WTC11 (cell line): ENCODE measurements at regions not wholly inside any gene's neighbourhood (a gene's known extent, or its start where the extent isn't known, plus 50 kb on each side); places are given as distances from the start of the nearest gene placed in this dataset.

Experiments used
- ATAC-seq: fragments of 200-7000 bp; cut with Tn5 transposase; 2 replicates; pipeline ENCODE4 v1.10.0; 2021; ENCODE audit warnings: mild to moderate bottlenecking, moderate library complexity
- CTCF ChIA-PET: fragments of 300-600 bp; sonication (Branson Sonifier 250); formaldehyde crosslinking; loops from one replicate; lab custom pipeline; 2021; ENCODE audit warnings: antibody characterized with exemption; lab: Charles Lee
- POLR2A ChIA-PET: fragments of 350-600 bp; sonication (Branson Sonifier 250); formaldehyde crosslinking; loops from one replicate; lab custom pipeline; 2021; ENCODE audit warnings: antibody characterized with exemption; lab: Charles Lee
- DNase-seq: peaks from one replicate; pipeline ENCODE4 v3.0.0; 2021; ENCODE audit warnings: low spot score
- H3K27ac Mint-ChIP-seq: 2 replicates; pipeline ENCODE4 v1.8.0; 2021; ENCODE audit warnings: mixed read lengths
- H3K27me3 Mint-ChIP-seq: 2 replicates; pipeline ENCODE4 v1.8.0; 2021; ENCODE audit warnings: low read depth, mild to moderate bottlenecking, moderate library complexity, mixed read lengths
- H3K36me3 Mint-ChIP-seq: 2 replicates; pipeline ENCODE4 v1.8.0; 2021; ENCODE audit warnings: mixed read lengths
- H3K4me1 Mint-ChIP-seq: 2 replicates; pipeline ENCODE4 v1.8.0; 2022; ENCODE audit warnings: mixed read lengths
- H3K4me3 Mint-ChIP-seq: 2 replicates; pipeline ENCODE4 v1.8.0; 2021; ENCODE audit warnings: mild to moderate bottlenecking, moderate library complexity, mixed read lengths
- H3K9me3 Mint-ChIP-seq: 2 replicates; pipeline ENCODE4 v1.8.0; 2021; ENCODE audit warnings: mixed read lengths
- ARID4B ChIP-seq: sonication (generic); formaldehyde crosslinking; IDR thresholded peaks from 2 replicates; pipeline ENCODE4 v1.8.0; 2023; ENCODE audit warnings: missing genetic modification reagents, mild to moderate bottlenecking, borderline replicate concordance
- CREM ChIP-seq: sonication (generic); formaldehyde crosslinking; IDR thresholded peaks from 2 replicates; pipeline ENCODE4 v1.8.1; 2022; ENCODE audit warnings: mild to moderate bottlenecking, missing genetic modification reagents, moderate library complexity
- E2F1 ChIP-seq: sonication (generic); formaldehyde crosslinking; IDR thresholded peaks from 2 replicates; pipeline ENCODE4 v1.8.0; 2022; ENCODE audit warnings: mild to moderate bottlenecking, missing genetic modification reagents
- ETV6 ChIP-seq: sonication (generic); formaldehyde crosslinking; IDR thresholded peaks from 2 replicates; pipeline ENCODE4 v1.8.1; 2022; ENCODE audit warnings: mild to moderate bottlenecking, missing genetic modification reagents
- FOXP4 ChIP-seq: sonication (generic); formaldehyde crosslinking; IDR thresholded peaks from 2 replicates; pipeline ENCODE4 v1.8.0; 2022; ENCODE audit warnings: mild to moderate bottlenecking, missing genetic modification reagents
- HMGA2 ChIP-seq: fragments of 250-450 bp; sonication (Bioruptor Pico); IDR thresholded peaks from 2 replicates; pipeline ENCODE4 v1.4.0; 2021; ENCODE audit warnings: mild to moderate bottlenecking, moderate library complexity
- HMGXB4 ChIP-seq: sonication (generic); formaldehyde crosslinking; IDR thresholded peaks from 2 replicates; pipeline ENCODE4 v1.8.1; 2023; ENCODE audit warnings: mild to moderate bottlenecking, moderate library complexity, missing genetic modification reagents
- IRF1 ChIP-seq: sonication (generic); formaldehyde crosslinking; IDR thresholded peaks from 2 replicates; pipeline ENCODE4 v1.8.0; 2023; ENCODE audit warnings: missing genetic modification reagents
- JAZF1 ChIP-seq: fragments of 250-450 bp; sonication (Bioruptor Pico); IDR thresholded peaks from 2 replicates; pipeline ENCODE4 v1.9.0; 2021; ENCODE audit warnings: moderate library complexity, mild to moderate bottlenecking, inconsistent platforms
- JUN ChIP-seq: sonication (generic); formaldehyde crosslinking; IDR thresholded peaks from 2 replicates; pipeline ENCODE4 v1.8.0; 2023; ENCODE audit warnings: mild to moderate bottlenecking, missing genetic modification reagents
- MYBL2 ChIP-seq: sonication (generic); formaldehyde crosslinking; IDR thresholded peaks from 2 replicates; pipeline ENCODE4 v1.8.1; 2023; ENCODE audit warnings: mild to moderate bottlenecking, moderate library complexity, missing genetic modification reagents
- NFATC4 ChIP-seq: fragments of 250-450 bp; sonication (Bioruptor Pico); IDR thresholded peaks from 2 replicates; pipeline ENCODE4 v1.9.0; 2021; ENCODE audit warnings: mild to moderate bottlenecking
- NFYB ChIP-seq: sonication (generic); formaldehyde crosslinking; conservative IDR thresholded peaks from 2 replicates; pipeline ENCODE4 v1.8.0; 2022; ENCODE audit warnings: low read depth, missing genetic modification reagents
- NR2C2 ChIP-seq: sonication (generic); formaldehyde crosslinking; IDR thresholded peaks from 2 replicates; pipeline ENCODE4 v1.8.0; 2022; ENCODE audit warnings: mild to moderate bottlenecking, missing genetic modification reagents
- PRDM15 ChIP-seq: sonication (generic); formaldehyde crosslinking; IDR thresholded peaks from 2 replicates; pipeline ENCODE4 v1.8.0; 2022; ENCODE audit warnings: missing genetic modification reagents
- PRRX2 ChIP-seq: fragments of 250-450 bp; sonication (Bioruptor Pico); IDR thresholded peaks from 2 replicates; pipeline ENCODE4 v1.8.0; 2021; ENCODE audit warnings: mild to moderate bottlenecking
- RELA ChIP-seq: sonication (generic); formaldehyde crosslinking; IDR thresholded peaks from 2 replicates; pipeline ENCODE4 v1.8.1; 2022; ENCODE audit warnings: missing genetic modification reagents, mild to moderate bottlenecking, borderline replicate concordance
- TCF7 ChIP-seq: sonication (generic); formaldehyde crosslinking; IDR thresholded peaks from 2 replicates; pipeline ENCODE4 v1.8.0; 2022; ENCODE audit warnings: mild to moderate bottlenecking, low read depth, missing genetic modification reagents, moderate library complexity
- ZNF263 ChIP-seq: sonication (generic); formaldehyde crosslinking; IDR thresholded peaks from 2 replicates; pipeline ENCODE4 v1.8.1; 2022; ENCODE audit warnings: low read depth, mild to moderate bottlenecking, moderate library complexity, missing genetic modification reagents
- ZNF396 ChIP-seq: fragments of 250-450 bp; sonication (Bioruptor Pico); IDR thresholded peaks from 2 replicates; pipeline ENCODE4 v1.8.0; 2021; ENCODE audit warnings: mild to moderate bottlenecking, moderate library complexity, borderline replicate concordance
- ZNF425 ChIP-seq: fragments of 250-450 bp; sonication (Bioruptor Pico); conservative IDR thresholded peaks from 2 replicates; pipeline ENCODE4 v1.9.0; 2021; ENCODE audit warnings: mild to moderate bottlenecking

- H3K36me3 Mint-ChIP-seq, result peaks cover 10% of the 10 kb centered on the region; the same call in 1 of the 2 replicates
- DNase-seq (no peak), ATAC-seq (no peak)
- CTCF ChIA-PET, result no interaction called here
- H3K27ac Mint-ChIP-seq, result no peak overlapping the region
- H3K4me1 Mint-ChIP-seq, result peaks cover 10% of the 10 kb centered on the region
- TF ChIP-seq ZNF425, result no peak
- no peak for TF ChIP-seq HMGA2
- TF ChIP-seq ETV6 (CRISPR knock-in tag), result no peak
- no peak for TF ChIP-seq NFYB (CRISPR knock-in tag)
- no peak for TF ChIP-seq NFATC4 (CRISPR knock-in tag)
- TF ChIP-seq FOXP4, result no peak
- no peak for TF ChIP-seq ZNF396
- TF ChIP-seq PRDM15, result no peak
- no peak for TF ChIP-seq TCF7 (CRISPR knock-in tag)
- no peak for TF ChIP-seq IRF1
- TF ChIP-seq PRRX2 (CRISPR knock-in tag), result no peak
- TF ChIP-seq HMGXB4 (CRISPR knock-in tag), result no peak
- TF ChIP-seq CREM (CRISPR knock-in tag), result no peak
- H3K4me3 Mint-ChIP-seq, result no peak overlapping the region
- H3K27me3 Mint-ChIP-seq, result no peaks in the 10 kb centered on the region
- POLR2A ChIA-PET, result no interaction called here
- H3K9me3 Mint-ChIP-seq, result peaks cover 20% of the 10 kb centered on the region
Observed at GRCh38 chr21:25390701-25391100, 216.6 kb downstream of the MRPL39 start.

GRCh38 chr21:25387665-25388064 is 219.6 kb downstream of the MRPL39 start:
- H3K27ac Mint-ChIP-seq, result no peak overlapping the region
- POLR2A ChIA-PET, result no interaction called here
- no peak overlapping the region for H3K4me3 Mint-ChIP-seq
- CTCF ChIA-PET, result no interaction called here
- H3K9me3 Mint-ChIP-seq, result peaks cover 20% of the 10 kb centered on the region
- H3K36me3 Mint-ChIP-seq, result peaks cover 10% of the 10 kb centered on the region; the same call in 1 of the 2 replicates
- no peak for DNase-seq
- no peak for ATAC-seq
- H3K27me3 Mint-ChIP-seq, result no peaks in the 10 kb centered on the region
- H3K4me1 Mint-ChIP-seq, result peaks cover 10% of the 10 kb centered on the region
- no peak for TF ChIP-seq RELA (CRISPR knock-in tag)
- no peak for TF ChIP-seq JAZF1
- no peak for TF ChIP-seq ZNF263
- TF ChIP-seq NR2C2 (CRISPR knock-in tag), result no peak
- no peak for TF ChIP-seq JUN (CRISPR knock-in tag)
- no peak for TF ChIP-seq TCF7 (CRISPR knock-in tag)
- no peak for TF ChIP-seq ARID4B (CRISPR knock-in tag)
- no peak for TF ChIP-seq E2F1 (CRISPR knock-in tag)
- no peak for TF ChIP-seq MYBL2 (CRISPR knock-in tag)
